Dermis microvascular lymphatic vessel endothelial cell (primary cell): ENCODE measurements at regions not wholly inside any gene's neighbourhood (a gene's known extent, or its start where the extent isn't known, plus 50 kb on each side); places are given as distances from the start of the nearest gene placed in this dataset.

Experiments used
- DNase-seq, 2 donors: peaks; one replicate each; pipeline versions ENCODE4 v3.0.0 to v3.0.0-alpha.2; 2010; ENCODE audit warnings: low read depth in 2 of 2

DNA sequence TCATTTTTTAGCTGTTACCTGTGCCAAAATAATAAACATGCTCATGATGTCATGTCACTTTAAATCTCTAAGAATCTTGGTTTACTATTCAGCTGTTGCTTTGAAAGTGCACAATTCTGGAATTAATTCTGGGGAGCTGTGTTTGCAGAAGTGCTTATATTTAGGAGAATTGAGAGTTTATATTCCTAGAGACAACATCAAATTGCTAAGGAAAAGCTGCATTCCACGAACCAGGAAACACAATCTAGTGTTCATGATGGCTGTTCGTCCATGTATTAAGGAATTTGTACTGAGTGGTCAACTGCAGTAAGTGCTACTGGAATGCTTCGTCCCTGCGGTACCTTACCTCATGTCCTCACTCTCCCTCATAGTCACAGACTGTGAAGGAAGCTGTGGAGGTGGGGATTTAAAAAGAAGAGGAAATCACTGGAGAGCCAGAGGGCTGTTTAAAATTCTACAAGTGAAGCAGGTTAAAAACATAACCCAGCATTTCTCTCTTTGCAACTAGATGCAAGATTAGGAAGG is 161.0 kb downstream of the TRMT11 start:
- DNase-seq = no peak

- no peak for DNase-seq
These were observed 162.5 kb downstream of the TRMT11 start for GRCh38 chr6:126148853-126149252.

GRCh38 chr6:126152372-126152745 is 166.0 kb downstream of the TRMT11 start:
- DNase-seq = no peak

DNA sequence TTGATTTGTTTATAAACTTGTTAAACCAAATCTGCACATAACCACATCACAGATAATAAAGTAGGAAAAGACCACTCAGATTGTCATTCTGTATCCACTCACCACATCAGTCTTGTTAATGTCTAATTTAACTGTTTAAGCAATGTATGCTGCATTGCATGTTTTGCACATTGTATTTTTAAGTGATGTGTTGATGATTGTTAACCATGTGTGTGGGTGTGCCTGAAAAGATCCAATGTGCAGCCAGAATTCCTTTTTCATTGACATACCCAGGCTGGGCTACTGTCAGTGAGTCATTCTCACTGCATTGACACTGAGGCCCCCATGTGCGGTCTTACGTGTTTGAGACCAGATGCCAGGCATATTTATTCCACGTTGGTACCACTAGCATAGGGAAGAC is 167.3 kb downstream of the TRMT11 start:
- DNase-seq = no peak

DNA sequence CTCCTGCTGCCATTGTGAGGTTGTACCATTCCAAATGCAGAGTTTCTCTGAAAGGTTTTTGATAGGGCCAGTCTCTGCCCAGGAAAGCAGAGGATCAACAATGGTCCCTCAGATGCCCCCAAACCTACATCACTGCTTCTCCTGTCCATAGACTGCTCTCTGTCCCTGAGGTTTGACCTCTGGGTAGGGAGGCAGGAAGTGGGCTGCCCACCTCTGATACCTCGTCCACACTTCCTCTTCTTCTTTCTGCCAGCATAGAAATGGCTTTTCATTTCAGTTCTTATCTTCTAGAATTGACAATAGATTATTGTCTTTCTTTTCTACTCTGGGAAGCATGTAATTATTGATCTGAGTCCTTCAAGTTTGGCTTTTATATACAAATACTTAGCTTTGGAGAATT is 170.6 kb downstream of the TRMT11 start:
- no peak for DNase-seq

GRCh38 chr6:126167726-126168125 is 172.2 kb upstream of the CENPW start:
- no peak for DNase-seq

DNA sequence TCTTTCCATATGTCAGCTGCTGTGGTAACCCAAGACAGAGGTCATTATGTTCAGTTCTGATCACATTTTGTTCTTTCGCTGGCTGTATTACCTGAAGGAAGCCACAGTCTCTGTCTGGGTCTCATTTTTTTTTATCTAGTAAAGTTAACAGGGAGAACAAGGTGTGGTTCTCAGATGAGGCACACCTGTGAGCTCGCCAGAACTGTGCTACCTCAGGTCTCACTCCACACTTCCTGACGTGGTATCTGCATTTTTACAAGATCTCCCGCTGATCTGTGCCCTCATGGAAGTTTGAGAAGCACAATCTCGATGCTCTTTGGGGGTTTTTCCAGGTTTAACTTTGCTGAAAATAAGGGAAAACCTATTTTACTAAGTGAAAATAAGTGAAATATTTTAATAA is 169.5 kb upstream of the CENPW start:
- no peak for DNase-seq

DNA sequence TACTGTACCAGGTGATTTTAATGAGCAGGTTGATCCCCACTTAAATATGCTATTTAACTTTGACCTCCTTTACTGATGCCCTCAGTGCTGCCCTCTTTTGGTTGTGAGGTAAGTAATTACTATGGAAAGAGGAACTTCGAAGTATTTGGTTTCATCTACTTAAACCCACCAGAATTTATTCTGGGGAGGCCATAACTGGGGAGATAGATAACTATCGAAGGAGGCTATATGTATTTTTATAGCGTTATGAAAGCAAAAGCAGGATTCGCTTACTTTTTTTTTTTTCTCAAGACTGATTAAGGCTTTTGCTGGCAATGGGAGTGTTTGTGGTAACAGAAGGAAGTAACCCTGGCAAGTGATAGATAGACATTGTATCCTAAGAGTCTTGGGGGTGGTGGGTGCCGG is 168.9 kb upstream of the CENPW start:
- DNase-seq = peak; percentile 9 to 39

DNA sequence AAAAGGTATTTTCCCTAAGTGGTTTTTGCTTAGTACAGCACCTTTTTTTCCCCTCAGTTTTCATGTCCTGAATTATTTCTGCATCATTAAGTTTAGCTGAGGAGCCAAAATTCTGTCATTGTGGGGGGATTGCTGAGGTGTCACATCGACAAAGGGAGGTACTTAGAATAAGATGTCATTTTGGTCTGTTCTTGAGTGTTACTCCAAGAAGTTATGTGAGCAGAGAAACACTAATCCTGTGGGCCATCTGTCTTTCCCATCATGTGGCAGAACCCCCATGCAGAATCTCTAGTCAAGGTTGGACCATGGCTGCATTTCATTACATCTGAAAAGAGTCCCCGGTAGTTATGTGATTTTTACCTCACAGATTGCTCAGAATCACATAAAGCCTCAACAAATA is 167.8 kb upstream of the CENPW start:
- no peak for DNase-seq

DNA sequence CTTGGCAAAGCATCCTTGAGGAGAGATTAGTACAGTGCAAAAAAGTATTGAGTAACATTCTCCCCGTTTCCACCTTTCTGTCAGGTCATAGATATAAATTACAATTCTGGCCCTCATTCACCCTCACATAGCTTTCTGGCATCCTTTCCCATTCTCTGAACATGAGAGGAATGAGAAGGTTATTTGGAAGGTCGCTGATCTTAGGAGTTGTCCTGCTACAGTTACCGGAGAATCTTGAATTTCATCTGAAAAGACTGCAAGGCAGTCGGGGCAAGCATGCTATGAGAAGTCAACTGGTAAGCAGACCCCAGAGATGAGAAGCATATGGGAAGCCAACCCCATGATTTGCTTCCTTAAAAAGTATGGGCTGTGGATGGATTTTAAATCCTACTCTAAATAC is 166.7 kb upstream of the CENPW start:
- DNase-seq = no peak

- DNase-seq = no peak
These were observed 165.2 kb upstream of the CENPW start for GRCh38 chr6:126174697-126175096.

DNA sequence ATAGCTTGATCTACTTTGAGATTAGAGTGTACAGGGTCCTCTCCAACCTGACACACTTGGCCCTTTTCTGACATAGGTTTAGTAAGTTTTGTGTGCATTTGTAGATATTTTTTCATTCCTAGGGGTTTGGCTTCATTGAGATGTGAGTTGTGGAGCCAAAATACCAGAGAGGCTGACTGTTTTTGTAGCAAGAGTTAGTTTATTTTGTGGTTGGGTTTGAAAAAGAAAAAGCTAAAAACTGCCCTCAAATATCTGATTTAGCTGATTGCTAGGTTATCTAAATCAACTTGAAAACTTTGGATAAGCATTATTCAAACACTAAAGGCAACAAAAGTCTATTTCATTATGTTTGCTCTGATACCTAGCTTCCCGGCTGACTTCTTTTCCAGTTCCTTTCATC is 164.7 kb upstream of the CENPW start:
- no peak for DNase-seq

DNA sequence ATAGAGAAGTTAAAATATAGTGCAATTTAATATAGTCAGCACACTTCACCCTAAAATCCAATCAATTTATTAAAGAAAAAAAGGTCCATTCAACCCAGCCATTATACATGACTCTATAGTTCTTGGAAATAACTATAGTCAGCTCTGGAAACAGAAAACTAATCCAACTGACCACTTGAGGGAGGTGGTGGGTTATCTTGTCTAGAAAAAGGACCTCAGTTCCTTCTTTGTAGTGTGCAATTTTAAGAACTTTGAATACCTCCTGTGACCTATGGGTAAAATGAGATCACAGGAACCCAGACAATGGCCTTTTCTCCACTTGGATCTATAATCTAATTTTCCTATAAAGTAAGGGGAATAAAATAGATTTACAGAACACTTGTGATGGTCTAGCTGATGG is 163.6 kb upstream of the CENPW start:
- peak in 1 of 2 donors; percentile 22 for DNase-seq

GRCh38 chr6:126180585-126180984 is 159.3 kb upstream of the CENPW start:
- DNase-seq = peak in 1 of 2 donors; percentile 17

DNA sequence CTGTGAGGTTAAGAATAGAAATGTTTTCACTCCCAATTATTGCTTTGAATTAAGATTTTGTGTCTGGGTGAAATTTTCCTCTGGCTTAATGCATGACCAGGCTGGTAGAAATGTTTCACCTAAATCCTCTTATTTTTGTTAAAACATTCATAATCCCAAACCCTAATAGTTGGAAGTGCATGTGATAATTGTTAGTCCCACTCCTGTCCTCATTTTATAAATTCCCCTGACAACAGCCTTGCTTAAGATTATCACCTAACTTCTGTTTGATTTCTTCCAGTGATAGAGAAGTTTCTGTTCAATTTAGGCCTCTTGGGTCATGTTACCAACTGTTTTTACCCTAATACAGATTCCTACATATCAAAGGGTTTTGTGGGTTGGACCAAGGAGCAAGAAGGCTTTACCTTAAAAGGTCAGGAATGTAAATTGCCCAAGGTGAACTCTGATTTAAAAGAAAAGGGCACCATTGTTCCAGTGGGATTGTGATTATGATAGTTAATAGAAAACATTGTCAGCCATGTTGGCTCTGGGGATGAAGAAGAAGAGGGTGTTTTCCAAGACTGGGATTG is 158.7 kb upstream of the CENPW start:
- no peak for DNase-seq

- no peak for DNase-seq
These were observed 158.0 kb upstream of the CENPW start for GRCh38 chr6:126181890-126182289.

- DNase-seq = no peak
These were observed 157.1 kb upstream of the CENPW start for GRCh38 chr6:126182650-126183311.

GRCh38 chr6:126185774-126186173 is 154.1 kb upstream of the CENPW start:
- no peak for DNase-seq

DNA sequence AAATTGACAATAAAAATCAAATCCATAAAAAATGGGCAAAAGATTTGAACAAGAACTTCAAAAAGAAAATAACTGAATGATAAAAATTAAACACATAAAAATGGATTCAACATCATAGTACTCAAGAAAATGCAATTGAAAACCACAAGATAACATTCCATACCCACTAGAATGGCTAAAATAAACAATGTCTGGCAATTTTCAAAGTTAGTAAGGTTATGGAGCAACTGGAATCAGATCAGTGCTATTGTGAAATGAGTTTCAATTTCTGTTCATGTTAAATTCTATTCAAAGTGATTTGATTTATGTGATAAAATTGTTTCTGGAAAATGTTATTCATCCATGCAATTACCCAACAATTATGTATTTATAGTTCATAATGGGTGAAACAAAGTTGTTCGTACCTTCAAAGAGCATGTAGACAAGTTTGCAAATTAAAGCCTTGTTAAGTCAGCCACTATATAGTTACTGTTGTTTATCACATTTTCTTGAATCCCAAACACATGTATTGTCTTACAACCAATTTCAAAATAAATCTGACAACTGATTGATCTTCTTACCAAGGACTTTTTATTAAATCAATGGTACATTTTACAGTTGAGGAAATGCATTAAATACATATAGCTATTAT is 151.5 kb upstream of the CENPW start:
- no peak for DNase-seq

DNA sequence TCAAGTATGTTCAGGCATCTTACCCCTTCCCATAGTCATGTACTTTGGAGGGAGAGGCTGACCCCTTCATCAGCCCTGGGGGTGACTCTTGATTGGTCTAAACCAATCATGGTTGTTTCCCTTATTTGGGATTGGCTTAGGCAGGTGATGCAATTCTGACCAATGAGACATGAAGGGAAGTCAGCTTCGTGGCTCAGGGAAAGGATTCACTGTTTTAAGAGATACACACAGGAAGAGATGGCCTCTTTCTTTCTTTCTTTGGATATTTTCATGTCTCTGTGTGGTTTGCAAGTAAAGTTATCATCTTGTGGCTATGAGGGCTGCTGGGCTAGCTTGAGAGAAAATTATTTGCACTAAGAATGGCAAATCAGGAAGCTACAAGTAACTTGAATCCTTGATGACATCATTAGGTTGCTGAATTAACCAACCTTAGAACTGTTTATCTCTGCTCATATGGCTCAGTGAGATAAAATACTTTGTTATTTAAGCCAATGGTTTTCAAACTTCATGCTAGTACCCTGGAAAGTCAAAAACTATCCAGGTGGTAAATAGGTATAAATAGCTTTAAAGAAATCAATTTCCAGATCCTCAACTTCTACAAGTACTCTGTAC is 144.2 kb upstream of the CENPW start:
- no peak for DNase-seq

DNA sequence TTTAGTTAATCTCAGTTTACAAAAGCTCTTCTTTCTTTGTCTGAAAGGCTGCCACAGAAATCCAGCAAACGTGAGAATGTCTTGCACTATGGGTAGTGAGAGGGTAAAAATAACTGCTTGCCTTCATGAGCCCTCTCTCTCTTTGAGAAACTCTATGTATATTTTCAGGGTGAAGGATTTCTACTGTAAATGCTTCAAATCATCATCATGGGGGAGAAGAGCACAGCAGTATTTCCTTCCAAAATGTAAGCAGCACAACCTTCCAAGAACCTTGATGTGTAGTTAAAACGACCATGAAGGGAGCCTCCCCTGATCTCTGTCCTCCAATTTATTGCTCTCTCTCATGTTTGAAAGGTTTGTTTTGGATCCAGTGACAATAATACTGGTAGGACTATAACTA is 141.3 kb upstream of the CENPW start:
- DNase-seq = no peak

DNA sequence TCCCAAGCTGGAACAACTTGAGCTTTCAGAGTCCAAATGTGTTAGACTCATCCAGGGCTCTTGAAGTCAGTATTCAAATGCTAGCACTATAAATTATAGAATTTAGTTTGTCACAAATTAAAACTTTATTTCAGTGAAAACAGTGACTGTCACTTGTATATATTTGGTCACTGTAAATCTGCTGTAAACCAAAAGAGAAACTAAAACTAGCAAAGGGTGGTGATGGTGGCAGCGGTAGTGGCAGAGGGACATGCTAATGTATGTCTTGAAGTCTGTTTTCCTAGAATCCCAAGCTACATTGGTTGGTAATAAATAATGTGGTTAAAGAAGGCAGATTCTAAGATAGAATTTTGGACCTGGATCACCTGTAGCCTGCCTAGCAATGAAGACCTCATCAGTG is 140.4 kb upstream of the CENPW start:
- DNase-seq = no peak

DNA sequence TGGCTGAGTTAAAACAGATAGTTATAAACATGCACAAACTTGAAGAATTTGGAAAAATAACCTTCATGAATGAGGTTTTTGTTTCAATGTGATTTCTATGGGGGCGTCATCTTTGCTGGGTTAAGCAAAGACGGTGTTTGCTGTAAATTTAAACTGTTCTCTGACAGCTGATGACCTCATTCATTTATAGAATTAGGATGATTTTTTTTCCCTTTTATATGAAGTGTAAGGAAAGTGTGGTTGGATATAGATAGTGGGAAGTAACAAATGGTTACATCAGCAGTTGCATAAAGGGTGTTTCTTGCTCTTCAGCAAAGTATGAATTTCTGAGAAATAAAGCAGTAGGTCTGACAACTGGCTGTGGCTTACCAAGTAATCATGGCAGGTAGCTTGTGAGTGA is 137.2 kb upstream of the CENPW start:
- DNase-seq = no peak
